ENCODE measurements at regions not wholly inside any gene's neighbourhood (a gene's known extent, or its start where the extent isn't known, plus 50 kb on each side); places are given as distances from the start of the nearest gene placed in this dataset.
"Not testable (repeated sequence)": the region's sequence is repeated elsewhere in the genome, so short reads cannot be mapped to it uniquely, and the experiment has no call there.

DNA sequence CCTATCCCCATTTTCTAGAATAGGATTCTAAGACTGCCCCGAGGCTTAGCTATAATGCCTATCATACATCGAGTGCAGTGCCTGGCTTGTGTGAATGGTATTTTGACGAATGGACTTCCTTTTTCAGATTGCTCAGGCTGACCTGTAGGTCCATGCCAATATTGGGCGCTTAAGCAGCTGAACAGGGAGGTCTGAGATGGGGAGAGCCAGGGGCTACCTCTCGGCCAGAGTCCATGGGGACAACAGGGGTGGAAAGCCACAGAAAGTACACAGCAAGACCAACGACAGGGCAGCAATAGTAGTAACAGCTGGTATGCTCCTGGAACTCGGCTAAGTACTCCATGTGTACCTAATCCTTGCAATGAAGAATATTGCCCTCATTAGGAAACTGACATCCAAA is 91.7 kb upstream of the WSCD1 start:
- DNase-seq = no peak

DNA sequence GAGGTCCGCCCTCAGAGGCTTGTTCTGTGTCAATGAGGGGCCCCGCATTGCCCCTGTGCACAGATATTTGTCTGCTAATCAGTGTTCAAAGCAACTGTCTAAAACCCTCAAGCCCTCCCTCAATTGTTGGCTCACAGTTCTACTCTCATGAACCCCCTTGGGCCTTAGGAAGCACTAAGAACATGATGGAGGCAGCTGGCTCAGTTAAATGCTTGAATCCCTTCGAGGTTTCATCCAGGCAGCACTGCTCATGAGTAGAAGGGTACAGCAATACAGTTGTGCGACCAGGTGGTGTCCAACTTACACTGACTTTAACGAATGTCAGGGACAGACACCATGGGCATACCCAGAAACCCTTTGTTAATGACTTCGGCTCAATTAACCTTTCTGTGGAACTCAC is 89.2 kb upstream of the WSCD1 start:
- no peak for DNase-seq

DNA sequence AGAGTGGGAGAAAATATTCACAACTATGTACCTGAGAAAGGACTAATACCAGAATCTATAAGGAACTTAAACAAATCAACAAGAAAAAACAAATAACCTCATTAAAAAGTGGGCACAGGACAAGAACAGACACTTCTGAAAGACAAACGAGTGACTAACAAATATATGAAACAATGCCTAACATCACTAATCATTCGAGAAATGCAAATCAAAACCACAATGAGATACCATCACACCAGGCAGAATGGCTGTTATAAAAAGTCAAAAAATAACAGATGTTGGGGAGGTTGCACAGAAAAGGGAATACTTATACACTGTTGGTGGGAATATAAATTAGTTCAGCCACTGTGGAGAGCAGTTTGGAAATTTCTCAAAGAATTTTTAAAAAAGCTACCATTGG is 83.5 kb upstream of the WSCD1 start:
- no peak for DNase-seq

DNA sequence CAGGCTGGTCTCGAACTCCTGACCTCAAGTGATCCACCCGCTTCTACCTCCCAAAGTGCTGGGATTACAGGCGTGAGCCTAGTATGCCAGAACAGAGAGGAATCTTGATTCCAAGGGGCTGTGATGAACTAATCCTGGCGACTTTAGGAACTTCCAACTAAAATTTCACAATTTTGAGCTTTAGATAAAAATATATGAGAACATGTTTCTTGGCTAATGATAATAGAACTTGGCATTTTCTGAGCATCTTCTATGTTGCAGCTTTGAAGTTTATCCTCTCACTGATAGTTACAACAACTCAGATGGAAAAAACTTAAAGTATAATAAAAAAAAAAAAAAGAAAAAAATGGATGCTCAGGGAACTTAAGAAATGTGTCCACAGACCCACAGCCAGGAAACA is 69.8 kb upstream of the WSCD1 start:
- DNase-seq = no peak

DNA sequence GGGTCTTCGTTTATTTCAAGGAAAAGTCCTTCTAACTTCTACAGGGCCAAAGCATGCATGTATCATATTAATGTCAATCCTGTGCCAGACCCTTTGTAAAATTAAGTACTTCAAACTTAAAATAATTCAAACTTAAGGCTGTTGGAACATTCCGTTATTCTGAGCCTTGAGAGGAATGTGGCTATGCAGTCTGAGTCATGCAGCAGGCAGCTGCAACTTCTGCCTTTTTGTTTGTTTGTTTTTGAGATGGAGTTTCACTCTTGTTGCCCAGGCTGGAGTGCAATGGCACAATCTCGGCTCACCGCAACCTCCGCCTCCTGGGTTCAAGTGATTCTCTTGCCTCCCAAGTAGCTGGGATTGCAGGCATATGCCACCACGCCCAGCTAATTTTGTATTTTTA is 67.0 kb upstream of the WSCD1 start:
- DNase-seq = not testable (repeated sequence)

DNA sequence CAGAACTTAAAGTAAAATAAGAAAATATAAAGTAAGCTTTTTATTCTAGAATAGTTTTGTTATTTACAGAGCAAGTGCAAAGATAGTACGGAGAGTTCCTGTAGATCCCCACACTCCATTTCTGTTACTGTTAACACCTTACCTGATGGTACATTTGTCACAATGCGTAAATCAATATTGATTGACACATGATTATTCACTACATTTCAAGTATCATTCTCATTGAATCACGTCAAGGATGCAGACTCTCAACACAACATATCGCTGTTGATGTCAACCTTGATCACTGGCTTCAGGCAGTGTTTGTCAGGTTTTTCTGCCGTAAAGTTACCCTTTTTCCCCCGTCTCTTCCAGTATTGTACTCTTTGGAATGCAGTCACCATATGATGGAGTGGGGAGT is 64.2 kb upstream of the WSCD1 start:
- no peak for DNase-seq

DNA sequence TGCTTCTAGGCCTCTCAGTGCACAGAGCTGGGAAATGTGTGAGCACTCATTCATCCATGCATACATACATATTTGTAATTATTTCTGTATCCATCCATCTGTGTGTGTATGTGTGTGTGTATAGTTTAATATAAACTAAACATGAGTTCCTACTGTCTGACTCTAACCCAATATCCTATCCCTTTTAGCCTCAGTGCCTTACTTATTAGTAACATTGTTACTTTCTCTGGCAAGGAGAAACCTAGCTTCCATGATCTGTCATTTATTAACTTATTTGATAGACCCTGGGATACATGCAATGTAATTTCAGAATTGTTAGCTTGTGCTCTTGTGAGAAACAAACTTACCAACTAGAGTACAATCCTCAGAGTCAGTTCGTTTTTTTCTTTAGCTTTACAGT is 59.0 kb upstream of the WSCD1 start:
- DNase-seq = no peak

DNA sequence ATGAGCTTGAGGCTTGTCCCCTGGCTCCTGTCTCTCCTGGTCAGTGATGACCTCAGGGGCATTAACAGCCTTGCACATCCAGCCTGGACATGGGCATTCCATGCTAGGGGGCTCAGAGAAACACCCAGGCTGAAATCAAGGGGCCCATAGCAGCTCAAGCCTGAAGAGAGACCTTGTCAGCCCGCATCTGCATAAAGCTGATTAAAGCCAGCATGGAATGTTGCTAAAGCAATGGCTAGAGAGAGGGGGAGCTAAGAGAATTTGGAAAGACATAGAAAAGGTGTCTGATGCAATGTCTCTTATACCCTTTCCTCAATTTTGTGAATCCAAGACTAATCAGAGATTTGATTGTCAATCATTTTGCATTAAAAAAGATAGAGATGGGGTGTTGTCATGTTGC is 51.4 kb upstream of the WSCD1 start:
- DNase-seq = no peak

DNA sequence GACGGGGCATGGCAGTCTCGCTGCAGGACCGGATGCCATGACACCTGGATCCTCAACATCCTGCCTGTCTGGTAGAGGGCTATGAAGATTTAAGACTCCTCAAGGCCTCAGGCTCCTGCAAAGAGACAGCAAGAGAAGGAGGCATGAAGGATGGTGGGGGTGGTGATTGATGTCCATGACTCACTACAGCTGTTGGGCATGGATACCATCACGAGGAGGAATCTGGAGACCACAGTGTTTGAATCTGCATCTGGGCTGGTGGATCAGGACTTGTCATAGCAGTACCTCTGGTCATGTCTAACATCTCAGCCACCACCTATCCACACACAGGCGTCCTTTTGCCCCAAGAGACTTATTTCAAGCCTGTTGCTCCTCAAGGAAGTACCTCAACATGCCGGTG is 50.2 kb upstream of the WSCD1 start:
- no peak for DNase-seq

DNA sequence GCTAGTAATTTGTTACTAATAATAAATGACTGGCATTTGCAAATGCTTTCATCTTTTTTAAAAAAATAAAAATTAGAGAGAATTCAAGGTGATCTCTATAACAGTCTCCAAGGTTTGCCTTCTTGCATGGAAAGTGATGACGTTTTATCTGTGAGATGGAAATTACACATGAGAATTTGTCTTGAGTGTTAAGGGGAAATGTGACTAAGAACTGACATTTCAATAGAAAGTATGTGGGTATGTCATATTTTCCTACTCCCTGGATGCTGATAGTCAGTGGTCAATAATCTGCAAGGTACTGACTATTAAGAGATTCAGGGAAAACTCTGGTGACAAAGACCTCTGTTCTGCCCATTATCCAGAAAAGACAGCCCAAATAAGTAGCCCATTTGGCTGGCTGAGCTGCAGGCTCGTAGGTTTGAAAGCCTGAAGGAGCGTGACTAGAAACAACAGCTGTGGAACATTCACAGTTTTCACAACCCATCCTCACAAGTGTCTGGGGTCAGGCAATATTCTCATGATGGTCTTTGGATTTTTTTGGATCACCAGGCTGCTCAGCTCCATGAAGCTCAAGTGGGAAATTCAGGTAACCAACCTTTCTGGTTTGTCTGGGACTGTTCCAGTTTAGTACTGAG is 49.7 kb upstream of the WSCD1 start:
- DNase-seq = no peak
